BLaER1 (cell line): ENCODE measurements at regions not wholly inside any gene's neighbourhood (a gene's known extent, or its start where the extent isn't known, plus 50 kb on each side); places are given as distances from the start of the nearest gene placed in this dataset.
A peak's percentile ranks its signal among the peaks of the same experiment; 100 is the strongest.

Source experiments
- H3K27ac ChIP-seq: shearing (Covaris generic); formaldehyde crosslinking; 2 replicates; pipeline ENCODE4 v1.8.1; 2022
- H3K27me3 ChIP-seq: shearing (Covaris generic); formaldehyde crosslinking; 2 replicates; pipeline ENCODE4 v1.8.1; 2022
- H3K36me3 ChIP-seq: shearing (Covaris generic); formaldehyde crosslinking; 2 replicates; pipeline ENCODE4 v1.8.1; 2022
- H3K4me1 ChIP-seq: shearing (Covaris generic); formaldehyde crosslinking; 2 replicates; pipeline ENCODE4 v1.8.1; 2022
- H3K4me2 ChIP-seq: shearing (Covaris generic); formaldehyde crosslinking; 2 replicates; pipeline ENCODE4 v1.8.1; 2022
- H3K4me3 ChIP-seq: shearing (Covaris generic); formaldehyde crosslinking; 2 replicates; pipeline ENCODE4 v1.8.1; 2022
- H3K9ac ChIP-seq: shearing (Covaris generic); formaldehyde crosslinking; 2 replicates; pipeline ENCODE4 v1.8.1; 2022
- H3K9me3 ChIP-seq: shearing (Covaris generic); formaldehyde crosslinking; 2 replicates; pipeline ENCODE4 v1.8.1; 2022
- H4K20me1 ChIP-seq: shearing (Covaris generic); formaldehyde crosslinking; 2 replicates; pipeline ENCODE4 v1.8.1; 2022
- Cebpa-rat ChIP-seq: shearing (Covaris generic); IDR thresholded peaks from 2 replicates; pipeline ENCODE4 v1.8.1; 2022

DNA sequence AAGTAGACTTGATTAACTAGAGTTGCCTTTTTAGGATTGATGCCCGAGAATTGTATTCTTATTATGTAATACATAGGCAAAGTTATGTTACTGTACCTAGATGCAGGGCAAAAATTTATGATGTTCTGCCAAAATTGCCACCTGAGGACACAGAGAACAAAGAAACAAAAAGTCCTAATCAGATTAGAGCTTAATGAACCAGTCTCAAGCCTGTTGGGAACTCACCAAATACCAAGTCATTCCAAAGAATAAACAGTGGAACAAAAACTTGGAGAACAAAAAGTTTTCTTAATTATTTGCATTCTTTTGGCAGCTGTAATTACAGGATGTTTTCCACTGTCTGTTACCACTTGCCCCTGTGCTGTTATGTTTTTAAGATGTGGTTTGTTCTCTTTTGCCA is 154.7 kb upstream of the SGK1 start:
- no peak for TF ChIP-seq Cebpa-rat
- Histone ChIP-seq H3K27ac (no peak overlapping the region), H3K9me3 (no peaks in the 10 kb centered on the region), H4K20me1 (no peaks in the 10 kb centered on the region), H3K36me3 (no peaks in the 10 kb centered on the region), H3K4me2 (no peak overlapping the region), H3K27me3 (no peaks in the 10 kb centered on the region), H3K9ac (no peak overlapping the region), H3K4me3 (no peak overlapping the region), H3K4me1 (no peaks in the 10 kb centered on the region)

DNA sequence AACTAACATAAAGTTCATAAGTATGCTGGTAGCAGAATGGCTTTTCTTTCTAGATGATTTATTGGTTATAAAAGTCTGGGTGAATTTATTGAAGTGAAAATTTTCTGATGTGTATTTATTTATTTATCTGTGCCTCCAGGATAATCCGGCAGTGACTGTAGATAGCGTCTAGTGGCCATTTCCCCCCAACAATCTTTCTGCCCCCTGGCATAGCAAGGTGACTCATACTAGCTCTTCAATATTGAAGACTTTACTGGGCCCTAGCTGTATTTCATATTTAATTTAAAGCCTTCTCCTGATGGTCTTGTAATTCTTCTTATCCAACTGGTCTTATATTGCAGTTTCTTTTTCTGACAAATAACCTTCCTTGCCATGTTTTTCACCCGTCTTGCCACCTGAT is 154.1 kb upstream of the SGK1 start:
- no peaks in the 10 kb centered on the region for H3K9me3 ChIP-seq
- H3K4me3 ChIP-seq = no peak overlapping the region
- no peak overlapping the region for H3K4me2 ChIP-seq
- H3K9ac ChIP-seq = no peak overlapping the region
- H3K4me1 ChIP-seq = no peaks in the 10 kb centered on the region
- no peak overlapping the region for H3K27ac ChIP-seq
- H3K36me3 ChIP-seq = no peaks in the 10 kb centered on the region
- TF ChIP-seq Cebpa-rat = no peak
- no peaks in the 10 kb centered on the region for H4K20me1 ChIP-seq
- no peaks in the 10 kb centered on the region for H3K27me3 ChIP-seq

DNA sequence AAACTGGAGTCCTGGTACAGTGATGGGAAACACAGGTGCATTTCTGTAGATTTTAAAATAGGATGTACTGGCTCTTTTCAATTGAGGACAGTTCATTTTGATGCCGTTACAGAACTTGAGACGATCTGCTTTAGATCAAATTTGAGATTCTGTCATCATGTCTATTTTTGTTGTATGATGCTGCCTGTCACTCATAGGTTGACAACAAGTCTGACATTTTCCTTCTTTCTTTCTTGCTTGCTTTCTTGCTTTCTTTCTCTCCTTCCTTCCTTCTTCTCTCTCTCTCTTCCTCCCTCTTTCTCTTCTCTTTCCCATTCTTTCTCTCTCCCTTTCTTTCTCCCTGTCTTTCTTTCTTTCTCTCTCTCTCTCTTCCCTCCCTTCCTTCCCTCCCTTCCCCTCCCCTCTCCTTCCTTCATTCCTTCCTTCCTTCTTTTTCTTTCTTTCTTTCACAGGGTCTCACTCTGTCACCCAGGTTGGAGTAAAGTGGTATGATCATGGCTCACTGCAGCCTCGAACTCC is 152.6 kb upstream of the SGK1 start:
- H3K4me2 ChIP-seq = no peak overlapping the region

GRCh38 chr6:134469702-134470456 is 152.0 kb upstream of the SGK1 start:
- no peaks in the 10 kb centered on the region for H4K20me1 ChIP-seq
- TF ChIP-seq Cebpa-rat = no peak
- no peak overlapping the region for H3K4me3 ChIP-seq
- no peaks in the 10 kb centered on the region for H3K27me3 ChIP-seq
- no peaks in the 10 kb centered on the region for H3K9me3 ChIP-seq
- H3K36me3 ChIP-seq = no peaks in the 10 kb centered on the region
- H3K9ac ChIP-seq = no peak overlapping the region
- H3K4me1 ChIP-seq = peaks cover 2% of the 10 kb centered on the region
- no peak overlapping the region for H3K4me2 ChIP-seq
- no peak overlapping the region for H3K27ac ChIP-seq

More for the DNA sequence above, 152.6 kb upstream of the SGK1 start:
- Histone ChIP-seq H3K9me3 (no peaks in the 10 kb centered on the region), H3K4me1 (no peaks in the 10 kb centered on the region), H3K36me3 (no peaks in the 10 kb centered on the region), H3K27me3 (no peaks in the 10 kb centered on the region), H4K20me1 (no peaks in the 10 kb centered on the region), H3K4me3 (no peak overlapping the region), H3K27ac (no peak overlapping the region), H3K9ac (no peak overlapping the region)
- TF ChIP-seq Cebpa-rat = no peak

GRCh38 chr6:134468633-134469032 is 150.7 kb upstream of the SGK1 start:
- Histone ChIP-seq H3K4me2 (no peak overlapping the region), H4K20me1 (no peaks in the 10 kb centered on the region), H3K4me1 (peaks cover 8% of the 10 kb centered on the region), H3K27me3 (no peaks in the 10 kb centered on the region), H3K27ac (no peak overlapping the region), H3K36me3 (no peaks in the 10 kb centered on the region), H3K9me3 (no peaks in the 10 kb centered on the region), H3K9ac (no peak overlapping the region), H3K4me3 (no peak overlapping the region)
- no peak for TF ChIP-seq Cebpa-rat

DNA sequence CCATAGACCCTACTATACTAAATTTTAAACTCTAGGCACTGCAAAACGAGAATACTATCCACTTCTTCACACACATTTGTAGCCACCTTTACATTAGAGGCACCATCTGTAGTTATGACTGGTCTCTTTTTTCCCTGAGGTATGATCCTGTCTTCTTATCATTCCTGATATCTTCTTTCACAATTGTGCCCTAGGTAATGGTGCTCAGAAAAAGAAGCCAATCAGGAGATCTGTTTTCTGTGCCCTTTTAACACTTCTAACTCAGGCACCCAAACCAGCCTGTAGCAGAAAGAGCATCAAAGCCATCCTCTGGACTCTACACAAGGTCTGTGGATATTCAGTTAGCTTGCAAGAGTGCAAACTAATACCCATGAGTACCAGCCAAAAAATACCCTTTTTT is 149.7 kb upstream of the SGK1 start:
- Histone ChIP-seq H4K20me1 (no peaks in the 10 kb centered on the region), H3K4me1 (peaks cover 8% of the 10 kb centered on the region), H3K9me3 (no peaks in the 10 kb centered on the region), H3K4me2 (no peak overlapping the region), H3K27ac (no peak overlapping the region), H3K36me3 (no peaks in the 10 kb centered on the region), H3K4me3 (no peak overlapping the region), H3K27me3 (no peaks in the 10 kb centered on the region), H3K9ac (no peak overlapping the region)
- TF ChIP-seq Cebpa-rat = no peak

DNA sequence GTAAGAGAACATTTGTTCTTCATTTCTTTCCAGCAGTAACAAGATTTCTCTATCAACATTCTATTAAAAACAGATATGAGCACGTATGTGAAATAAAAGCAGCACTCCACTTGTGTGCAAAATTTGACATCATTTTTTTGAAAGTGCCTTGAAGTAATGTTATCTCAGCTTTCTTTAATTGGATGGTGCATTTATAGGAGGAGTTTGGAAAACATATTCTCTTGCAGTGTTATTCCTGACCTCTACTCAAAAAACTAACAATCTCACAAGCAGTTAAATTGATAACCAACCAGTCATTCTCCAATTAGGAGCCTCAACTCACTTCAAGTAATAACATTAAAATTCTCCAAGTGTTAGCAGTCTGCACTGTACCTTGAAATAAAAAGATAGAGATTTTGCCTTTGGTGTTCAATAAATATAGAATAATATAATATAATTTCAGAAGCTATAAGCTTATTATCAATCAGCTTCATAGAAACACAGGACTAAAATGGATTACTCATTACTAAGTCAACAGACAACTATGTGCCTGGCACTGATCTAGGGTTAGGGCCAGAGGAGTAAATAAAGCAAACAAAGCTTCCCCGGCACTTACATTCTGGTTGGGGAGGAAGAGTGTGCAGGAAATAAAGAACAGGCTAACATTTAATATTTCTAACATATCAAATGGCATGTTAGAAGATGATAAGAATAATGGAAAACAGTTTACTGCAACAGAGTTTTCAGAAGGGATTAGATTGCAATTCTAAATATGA is 149.0 kb upstream of the SGK1 start:
- Histone ChIP-seq H3K4me2 (no peak overlapping the region), H3K4me1 (peaks cover 8% of the 10 kb centered on the region), H3K4me3 (no peak overlapping the region), H3K27ac (no peak overlapping the region), H3K27me3 (no peaks in the 10 kb centered on the region), H3K9ac (no peak overlapping the region), H3K36me3 (no peaks in the 10 kb centered on the region), H3K9me3 (no peaks in the 10 kb centered on the region), H4K20me1 (no peaks in the 10 kb centered on the region)
- TF ChIP-seq Cebpa-rat = no peak

DNA sequence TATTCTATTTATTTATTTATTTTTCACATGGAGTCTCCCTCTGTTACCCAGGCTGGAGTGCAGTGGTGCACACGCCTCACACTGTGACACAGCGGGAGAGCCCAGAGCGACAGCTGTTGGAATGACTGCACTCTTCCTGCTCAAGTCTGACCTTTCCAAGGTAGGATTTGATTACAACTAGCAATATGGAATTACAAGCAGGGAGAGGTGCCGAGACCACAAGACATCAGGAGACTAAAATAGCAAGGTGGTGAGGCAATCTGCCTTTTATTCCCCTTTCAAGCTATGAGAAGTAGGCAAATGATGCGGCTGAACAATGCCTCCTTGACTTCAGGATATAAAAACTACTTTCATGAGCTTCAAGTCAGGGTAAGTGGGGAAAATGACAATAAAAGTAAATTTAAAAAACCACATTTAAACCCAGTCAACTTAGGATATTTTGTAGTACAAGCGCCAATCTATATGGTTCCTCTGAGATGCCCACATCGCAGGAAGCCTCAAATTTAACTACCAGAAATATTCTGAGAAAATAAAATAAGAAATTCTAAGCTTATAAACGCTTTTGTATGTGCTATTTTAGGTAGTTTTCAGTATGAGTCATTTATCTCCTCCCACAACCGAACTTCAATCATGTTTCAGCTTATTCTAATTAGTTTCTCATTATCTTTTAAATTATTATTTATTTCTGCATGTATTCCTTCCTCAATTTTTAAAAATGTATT is 146.9 kb upstream of the SGK1 start:
- Histone ChIP-seq H3K4me3 (no peak overlapping the region), H3K27me3 (no peaks in the 10 kb centered on the region), H3K4me1 (peaks cover 8% of the 10 kb centered on the region), H3K27ac (no peak overlapping the region), H4K20me1 (no peaks in the 10 kb centered on the region), H3K9ac (no peak overlapping the region), H3K4me2 (peak overlapping the region; percentile 37), H3K9me3 (no peaks in the 10 kb centered on the region), H3K36me3 (no peaks in the 10 kb centered on the region)
- no peak for TF ChIP-seq Cebpa-rat

DNA sequence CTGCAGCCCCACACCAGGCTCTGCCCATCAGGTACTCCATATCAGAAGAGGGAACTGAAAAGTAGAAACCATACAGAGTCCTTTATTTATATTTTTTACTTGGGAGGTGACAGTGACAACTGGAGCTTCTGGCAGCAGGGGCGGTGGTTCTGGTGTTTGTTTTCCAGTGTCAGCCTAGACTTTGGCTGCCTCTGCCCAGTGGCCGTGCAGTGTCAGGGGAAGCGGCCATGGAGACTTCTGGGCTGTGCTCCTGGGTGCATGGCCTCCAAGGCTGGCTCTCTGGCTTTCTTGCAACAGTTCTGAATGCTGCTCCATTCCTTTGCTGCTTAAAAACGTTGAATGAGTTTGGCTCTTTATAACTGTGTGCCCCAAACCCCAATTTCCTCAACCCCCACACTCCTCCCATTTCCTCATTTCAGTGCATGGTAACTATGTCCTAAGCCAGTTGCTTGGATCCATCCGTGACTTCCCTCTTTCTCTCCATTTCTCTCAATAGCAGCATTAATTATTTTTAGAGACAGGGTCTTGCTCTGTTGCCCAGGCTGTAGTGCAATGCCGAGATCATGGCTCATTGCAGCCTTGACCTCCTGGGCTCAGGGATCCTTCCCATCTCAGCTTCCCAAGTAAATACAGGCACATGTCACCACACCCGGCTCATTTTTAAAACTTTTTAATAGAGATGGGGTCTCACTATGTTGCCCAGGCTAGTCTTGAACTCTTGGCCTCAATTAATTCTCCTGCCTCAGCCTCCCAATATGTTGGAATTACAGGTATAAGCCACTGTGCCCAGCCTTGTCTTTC is 141.1 kb upstream of the SGK1 start:
- no peak overlapping the region for H3K27ac ChIP-seq
- H3K27me3 ChIP-seq = no peaks in the 10 kb centered on the region
- H3K4me2 ChIP-seq = no peak overlapping the region
- H3K4me3 ChIP-seq = no peak overlapping the region
- H3K36me3 ChIP-seq = no peaks in the 10 kb centered on the region
- H3K9me3 ChIP-seq = no peaks in the 10 kb centered on the region
- TF ChIP-seq Cebpa-rat = no peak
- no peak overlapping the region for H3K9ac ChIP-seq
- H4K20me1 ChIP-seq = no peaks in the 10 kb centered on the region
- H3K4me1 ChIP-seq = no peaks in the 10 kb centered on the region
